ENCODE measurements at regions not wholly inside any gene's neighbourhood (a gene's known extent, or its start where the extent isn't known, plus 50 kb on each side); places are given as distances from the start of the nearest gene placed in this dataset.
"Not testable (repeated sequence)": the region's sequence is repeated elsewhere in the genome, so short reads cannot be mapped to it uniquely, and the experiment has no call there.

DNA sequence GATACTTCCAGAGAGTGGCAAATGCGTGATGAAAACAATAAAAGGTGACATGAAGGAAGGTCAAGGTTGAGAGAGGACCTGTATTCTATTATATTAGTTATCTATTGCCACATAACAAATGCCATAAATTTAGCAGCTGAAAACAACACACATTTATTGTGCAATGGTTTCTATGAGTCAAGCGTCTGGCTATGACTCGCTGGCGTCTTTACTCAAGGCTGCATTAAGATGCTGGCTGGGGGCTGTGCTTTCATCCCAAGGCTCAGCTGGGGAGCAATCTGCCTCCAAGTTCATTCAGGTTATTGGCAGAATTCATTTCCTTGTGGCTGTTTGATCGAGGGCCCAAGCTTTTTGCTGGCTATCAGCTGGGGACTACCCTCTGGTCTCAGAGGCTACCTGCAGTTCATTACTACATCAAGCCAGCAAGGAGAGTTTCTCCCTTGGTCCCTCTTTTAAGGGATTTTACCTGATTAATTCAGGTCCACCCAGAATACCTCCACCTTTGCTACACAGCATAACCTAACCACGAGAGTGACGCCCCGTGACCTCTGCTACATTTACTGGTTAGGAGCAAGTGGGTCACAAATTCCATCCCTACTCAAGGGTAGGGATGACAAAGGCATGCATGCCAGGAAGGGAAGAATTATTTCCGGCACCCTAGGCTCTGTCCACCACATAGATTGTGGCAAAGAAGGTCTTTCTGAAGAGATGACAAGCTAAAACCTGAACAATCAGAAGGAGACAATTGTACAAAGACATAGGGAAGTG lies 549.1 kb downstream of the MN1 start:
- peak; percentile 77 for DNase-seq

- peak; percentile 56 for DNase-seq
These were observed 548.3 kb downstream of the MN1 start for GRCh38 chr22:27253108-27253902.

- DNase-seq: not testable (repeated sequence)
These were observed 547.5 kb downstream of the MN1 start for GRCh38 chr22:27254063-27254462.

- DNase-seq: no peak
These were observed 546.0 kb downstream of the MN1 start for GRCh38 chr22:27255580-27255979.

DNA sequence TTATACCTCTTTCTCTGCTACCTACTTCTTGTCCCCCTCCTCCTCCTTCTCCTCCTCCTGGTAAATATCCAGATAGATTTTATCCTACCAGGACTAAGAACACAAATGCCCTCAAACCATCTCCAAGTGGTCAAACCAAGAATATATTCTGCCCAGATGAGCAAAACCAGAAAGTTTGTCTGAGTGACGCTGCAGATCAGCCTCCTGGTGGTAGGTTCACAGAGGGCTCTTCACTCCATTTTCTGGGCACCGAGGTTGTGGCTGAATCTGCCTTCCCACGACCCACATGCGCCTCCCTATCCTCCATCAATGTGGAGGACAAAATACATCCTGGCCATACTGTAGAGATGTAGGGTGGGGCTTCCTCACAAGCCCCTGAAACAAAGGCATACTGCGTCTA lies 543.6 kb downstream of the MN1 start:
- no peak for DNase-seq

GRCh38 chr22:27258616-27259172 lies 542.9 kb downstream of the MN1 start:
- DNase-seq: no peak

- no peak for DNase-seq
These were observed 542.1 kb downstream of the MN1 start for GRCh38 chr22:27259433-27259832.

- DNase-seq: no peak
These were observed 541.4 kb downstream of the MN1 start for GRCh38 chr22:27260087-27260698.

- no peak for DNase-seq
These were observed 539.2 kb downstream of the MN1 start for GRCh38 chr22:27262361-27262760.

DNA sequence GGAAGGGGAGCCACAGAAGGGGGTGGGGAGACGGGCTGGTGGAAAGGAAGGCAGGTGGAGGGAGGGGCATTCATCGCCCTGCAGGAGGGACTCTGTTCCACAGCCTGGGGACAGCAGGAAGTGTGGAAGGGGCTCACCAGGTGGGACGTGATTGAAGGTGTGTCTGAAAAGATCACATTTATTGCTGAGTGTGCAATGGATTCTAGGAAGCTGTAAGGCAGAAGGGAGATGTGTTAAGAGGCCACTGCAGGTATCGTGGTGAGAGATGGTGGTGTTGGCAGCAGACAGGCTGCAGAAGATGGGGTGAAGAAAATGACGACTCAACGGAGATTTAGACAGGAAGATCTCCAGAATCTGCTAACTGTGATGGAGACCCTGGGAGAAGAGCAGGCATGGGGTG lies 537.4 kb downstream of the MN1 start:
- DNase-seq: no peak

GRCh38 chr22:27267145-27267544 lies 534.4 kb downstream of the MN1 start:
- DNase-seq: no peak

DNA sequence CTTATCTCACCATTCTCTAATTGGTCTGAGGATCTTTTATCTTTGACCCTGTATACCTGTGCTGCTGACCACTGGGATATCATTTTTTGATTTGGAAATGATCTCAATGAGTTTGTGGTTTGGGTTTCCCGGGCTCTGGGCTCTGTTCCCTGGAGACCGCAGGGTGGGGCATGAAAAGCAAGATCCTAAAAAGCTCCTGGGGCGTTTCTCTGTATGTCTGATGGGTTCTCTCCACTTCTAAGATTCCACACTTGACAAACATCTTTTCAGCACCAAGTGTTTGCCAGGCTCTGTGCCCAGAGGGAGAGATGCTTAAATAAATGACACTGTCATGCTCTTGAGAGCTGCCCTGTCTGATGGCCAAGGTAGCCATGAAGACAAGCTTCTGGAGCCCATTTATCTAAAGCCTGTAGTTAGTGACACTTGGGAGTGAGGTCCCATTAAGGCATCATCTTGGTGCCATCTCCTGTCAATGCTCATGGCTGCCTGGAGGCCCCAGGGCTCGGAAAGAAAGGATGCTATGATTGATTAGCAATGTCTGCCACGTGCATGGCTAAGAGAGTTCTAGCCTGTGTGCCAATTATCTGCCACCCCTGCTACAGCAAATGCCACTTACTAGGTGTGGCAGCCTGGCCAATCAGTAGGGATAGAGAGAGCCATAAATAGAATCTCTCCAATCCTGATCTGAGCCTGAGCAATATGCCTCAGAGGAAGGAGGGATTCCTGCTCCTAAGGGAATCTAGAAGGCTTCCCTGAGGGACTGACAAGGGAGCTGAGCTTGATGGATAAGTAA lies 531.6 kb downstream of the MN1 start:
- no peak for DNase-seq

GRCh38 chr22:27270818-27271510 lies 530.6 kb downstream of the MN1 start:
- DNase-seq: no peak

GRCh38 chr22:27273436-27273835 lies 528.1 kb downstream of the MN1 start:
- DNase-seq: no peak

DNA sequence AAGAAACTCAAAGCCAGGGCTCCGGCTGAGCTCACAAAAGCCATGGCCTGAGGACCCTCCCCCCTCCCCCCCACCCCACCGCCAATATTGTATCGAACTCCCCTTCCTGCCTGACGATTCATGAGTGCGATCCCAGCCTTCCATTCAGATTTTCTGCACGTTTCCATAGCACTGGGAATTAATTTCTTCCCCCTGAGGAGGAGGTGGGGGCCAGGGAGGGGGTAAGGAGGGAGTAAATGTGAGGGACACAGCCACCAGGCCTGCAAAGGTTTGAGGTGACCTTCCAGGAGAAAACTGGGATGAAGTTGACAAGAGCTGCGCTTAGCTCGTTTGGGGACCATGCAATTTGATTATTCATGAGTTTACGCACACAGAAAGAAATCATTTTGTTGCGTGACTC lies 527.7 kb downstream of the MN1 start:
- no peak for DNase-seq

DNA sequence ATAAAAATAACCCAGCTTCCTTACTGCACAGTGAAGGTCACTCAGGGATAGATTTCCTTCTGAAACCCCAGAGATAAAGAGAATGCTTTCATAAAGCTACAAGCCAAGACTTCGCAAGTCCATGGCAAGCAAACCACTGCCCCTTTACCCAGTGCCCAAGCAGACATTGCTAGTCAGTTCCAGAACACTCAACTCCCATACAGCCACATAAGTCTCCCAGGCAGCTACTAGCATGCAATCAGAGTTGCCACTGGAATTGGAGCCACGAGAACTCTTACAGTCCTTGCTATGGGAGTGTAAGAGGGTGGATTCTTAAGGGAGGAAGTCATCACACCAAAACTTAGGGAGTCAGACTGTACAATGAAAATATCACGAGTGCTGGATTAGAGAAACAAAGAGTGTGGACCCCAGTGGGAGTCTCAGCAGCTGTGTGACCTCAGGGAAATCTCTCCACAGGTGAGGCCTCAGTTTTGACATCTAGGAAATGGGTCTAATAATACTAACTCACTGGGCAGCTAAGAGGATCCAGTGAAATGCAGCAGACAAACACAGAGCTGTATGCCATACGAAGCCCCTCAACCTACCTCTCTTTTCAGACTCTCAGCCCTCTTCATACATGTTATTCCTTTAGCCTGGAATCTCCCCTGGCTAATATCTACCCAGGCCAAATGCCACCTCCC lies 526.6 kb downstream of the MN1 start:
- DNase-seq: no peak

DNA sequence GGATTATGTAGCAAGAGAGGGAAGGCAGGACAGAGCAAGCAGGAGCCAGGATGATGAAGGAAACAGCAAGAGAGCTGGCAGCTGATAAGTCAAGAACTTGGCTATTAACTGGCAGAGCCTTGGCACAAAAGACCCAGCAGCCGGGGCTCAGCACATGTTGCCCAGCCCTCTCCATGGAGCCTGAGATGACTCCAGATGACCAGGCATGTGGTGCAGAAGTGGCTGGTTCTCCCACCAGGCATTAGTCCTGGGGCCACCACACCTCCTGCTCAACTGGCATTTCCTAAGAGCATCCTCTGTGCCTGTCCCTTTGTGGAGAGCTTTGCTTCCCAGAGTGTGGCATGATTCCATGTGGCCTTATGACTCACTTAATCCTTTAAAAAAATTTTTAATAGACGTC lies 522.6 kb downstream of the MN1 start:
- no peak for DNase-seq

DNA sequence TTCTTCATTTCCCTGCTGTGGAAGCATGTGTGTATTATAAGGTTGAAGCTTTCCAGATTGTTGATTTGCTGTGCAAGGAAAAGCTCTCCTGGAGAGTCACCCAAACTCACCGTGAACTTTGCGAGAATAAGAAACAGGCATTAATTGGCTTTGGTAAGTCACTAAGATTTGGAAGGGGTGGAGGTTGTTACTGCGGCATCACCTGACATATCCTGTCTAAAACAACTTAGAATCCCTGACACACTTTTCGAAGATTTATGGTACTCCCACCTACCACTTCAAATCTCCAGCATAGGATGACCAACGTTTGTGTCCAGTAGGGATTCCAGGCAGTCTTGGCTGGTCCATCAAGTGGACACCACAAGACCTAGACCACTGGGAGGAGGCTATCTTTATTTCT lies 518.3 kb downstream of the MN1 start:
- no peak for DNase-seq

- DNase-seq: no peak
These were observed 517.8 kb downstream of the MN1 start for GRCh38 chr22:27283714-27284113.

- DNase-seq: no peak
These were observed 517.2 kb downstream of the MN1 start for GRCh38 chr22:27284324-27284723.

DNA sequence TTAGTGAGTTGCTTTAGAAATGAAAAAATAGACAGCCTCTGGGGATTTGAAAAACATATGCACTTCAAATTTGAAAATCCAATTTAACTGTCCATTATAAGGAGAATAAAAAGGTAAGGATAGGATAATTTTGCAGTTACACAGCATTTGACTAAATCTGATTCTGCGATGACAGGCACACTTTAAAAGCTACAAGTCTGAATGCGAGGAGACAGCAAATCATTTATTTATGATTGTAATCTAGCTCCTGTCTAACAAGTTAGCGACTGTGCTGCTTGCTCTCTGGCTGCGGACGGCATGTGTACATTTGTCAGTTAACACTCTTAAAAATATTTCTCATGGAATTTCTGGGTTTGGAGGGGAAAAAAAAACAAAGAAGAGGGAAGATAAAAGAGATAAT lies 514.8 kb downstream of the MN1 start:
- DNase-seq: no peak
